ENCODE measurements at regions not wholly inside any gene's neighbourhood (a gene's known extent, or its start where the extent isn't known, plus 50 kb on each side); places are given as distances from the start of the nearest gene placed in this dataset.

DNA sequence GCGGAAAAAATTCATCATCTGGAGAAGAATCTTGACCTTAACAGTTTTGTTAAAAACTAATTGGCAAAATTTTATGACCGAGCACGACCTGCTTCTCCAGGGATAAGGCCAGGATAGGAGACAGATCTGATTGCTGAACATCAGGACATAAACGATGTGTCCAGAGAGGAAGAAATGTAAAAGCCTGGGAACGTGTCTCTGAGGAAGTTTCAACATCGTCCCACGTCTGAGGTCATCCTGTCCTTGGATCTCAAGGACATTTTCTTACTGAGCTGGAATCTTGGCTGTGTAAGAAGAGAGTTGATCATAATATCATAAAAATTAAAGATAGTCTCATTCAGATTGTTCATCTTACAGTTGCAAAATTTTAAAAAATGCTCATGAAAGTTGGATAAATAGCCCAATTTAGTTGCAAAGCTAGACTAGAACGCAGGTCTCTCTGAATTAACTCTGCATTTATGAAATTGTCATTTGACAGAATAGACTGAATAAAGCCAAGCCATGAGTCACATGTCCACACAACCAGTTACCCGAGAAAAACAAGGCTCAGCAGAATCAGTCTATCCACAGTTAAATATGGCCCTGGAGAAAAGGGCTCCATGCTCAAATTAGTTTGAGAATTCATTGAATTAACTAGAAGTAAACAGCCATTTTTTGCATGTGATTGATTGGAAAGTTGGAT lies 120.0 kb upstream of the EGFR start:
- no peak for TF ChIP-seq EZH2 (IDR thresholded peaks at IDR 0.05)
- TF ChIP-seq, protein P1, sequence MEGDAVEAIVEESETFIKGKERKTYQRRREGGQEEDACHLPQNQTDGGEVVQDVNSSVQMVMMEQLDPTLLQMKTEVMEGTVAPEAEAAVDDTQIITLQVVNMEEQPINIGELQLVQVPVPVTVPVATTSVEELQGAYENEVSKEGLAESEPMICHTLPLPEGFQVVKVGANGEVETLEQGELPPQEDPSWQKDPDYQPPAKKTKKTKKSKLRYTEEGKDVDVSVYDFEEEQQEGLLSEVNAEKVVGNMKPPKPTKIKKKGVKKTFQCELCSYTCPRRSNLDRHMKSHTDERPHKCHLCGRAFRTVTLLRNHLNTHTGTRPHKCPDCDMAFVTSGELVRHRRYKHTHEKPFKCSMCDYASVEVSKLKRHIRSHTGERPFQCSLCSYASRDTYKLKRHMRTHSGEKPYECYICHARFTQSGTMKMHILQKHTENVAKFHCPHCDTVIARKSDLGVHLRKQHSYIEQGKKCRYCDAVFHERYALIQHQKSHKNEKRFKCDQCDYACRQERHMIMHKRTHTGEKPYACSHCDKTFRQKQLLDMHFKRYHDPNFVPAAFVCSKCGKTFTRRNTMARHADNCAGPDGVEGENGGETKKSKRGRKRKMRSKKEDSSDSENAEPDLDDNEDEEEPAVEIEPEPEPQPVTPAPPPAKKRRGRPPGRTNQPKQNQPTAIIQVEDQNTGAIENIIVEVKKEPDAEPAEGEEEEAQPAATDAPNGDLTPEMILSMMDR (IDR thresholded peaks at IDR 0.05): no peak

Data from neural progenitor cell (in vitro differentiated cells).